HG02642 (cell line): ENCODE measurements at regions not wholly inside any gene's neighbourhood (a gene's known extent, or its start where the extent isn't known, plus 50 kb on each side); places are given as distances from the start of the nearest gene placed in this dataset.
"Not testable (repeated sequence)": the region's sequence is repeated elsewhere in the genome, so short reads cannot be mapped to it uniquely, and the experiment has no call there.

Source experiments
- ATAC-seq: cut with Tn5 transposase; IDR thresholded peaks from one replicate; pipeline ENCODE4 v1.9.1; 2021; ENCODE audit warnings: mild to moderate bottlenecking; ENCODE audit not compliant: unreplicated experiment, poor library complexity

- ATAC-seq: no peak
Measured at GRCh38 chr13:90654970-90655369, 692.5 kb upstream of the MIR17HG start.

GRCh38 chr13:90664200-90664599 lies 683.3 kb upstream of the MIR17HG start:
- not testable (repeated sequence) for ATAC-seq

- ATAC-seq: no peak
Measured at GRCh38 chr13:90673746-90674145, 673.7 kb upstream of the MIR17HG start.

- no peak for ATAC-seq
Measured at GRCh38 chr13:90675129-90675528, 672.4 kb upstream of the MIR17HG start.

GRCh38 chr13:90680826-90681225 lies 666.7 kb upstream of the MIR17HG start:
- ATAC-seq: no peak

- ATAC-seq: no peak
Measured at GRCh38 chr13:90683711-90684131, 663.8 kb upstream of the MIR17HG start.

GRCh38 chr13:90686442-90686841 lies 661.0 kb upstream of the MIR17HG start:
- ATAC-seq: no peak

GRCh38 chr13:90689111-90689510 lies 658.4 kb upstream of the MIR17HG start:
- no peak for ATAC-seq

GRCh38 chr13:90690458-90691080 lies 656.9 kb upstream of the MIR17HG start:
- no peak for ATAC-seq

GRCh38 chr13:90696254-90696653 lies 651.2 kb upstream of the MIR17HG start:
- ATAC-seq: no peak

GRCh38 chr13:90696656-90697055 lies 650.8 kb upstream of the MIR17HG start:
- no peak for ATAC-seq

- no peak for ATAC-seq
Measured at GRCh38 chr13:90700340-90700739, 647.1 kb upstream of the MIR17HG start.

GRCh38 chr13:90701264-90701663 lies 646.2 kb upstream of the MIR17HG start:
- no peak for ATAC-seq

GRCh38 chr13:90702050-90702449 lies 645.4 kb upstream of the MIR17HG start:
- ATAC-seq: no peak

- no peak for ATAC-seq
Measured at GRCh38 chr13:90706631-90707030, 640.9 kb upstream of the MIR17HG start.

GRCh38 chr13:90708128-90708527 lies 639.4 kb upstream of the MIR17HG start:
- no peak for ATAC-seq

GRCh38 chr13:90709319-90709718 lies 638.2 kb upstream of the MIR17HG start:
- no peak for ATAC-seq

GRCh38 chr13:90710164-90710759 lies 637.2 kb upstream of the MIR17HG start:
- ATAC-seq: no peak

- ATAC-seq: no peak
Measured at GRCh38 chr13:90713441-90714133, 633.9 kb upstream of the MIR17HG start.

- no peak for ATAC-seq
Measured at GRCh38 chr13:90715485-90715884, 632.0 kb upstream of the MIR17HG start.

- no peak for ATAC-seq
Measured at GRCh38 chr13:90717451-90717936, 630.0 kb upstream of the MIR17HG start.

GRCh38 chr13:90719461-90719860 lies 628.0 kb upstream of the MIR17HG start:
- ATAC-seq: no peak
